GM18858 (cell line): ENCODE measurements at regions not wholly inside any gene's neighbourhood (a gene's known extent, or its start where the extent isn't known, plus 50 kb on each side); places are given as distances from the start of the nearest gene placed in this dataset.

Experiments used
- ATAC-seq: cut with Tn5 transposase; IDR thresholded peaks from one replicate; pipeline ENCODE4 v1.9.1; 2021; ENCODE audit not compliant: unreplicated experiment

DNA sequence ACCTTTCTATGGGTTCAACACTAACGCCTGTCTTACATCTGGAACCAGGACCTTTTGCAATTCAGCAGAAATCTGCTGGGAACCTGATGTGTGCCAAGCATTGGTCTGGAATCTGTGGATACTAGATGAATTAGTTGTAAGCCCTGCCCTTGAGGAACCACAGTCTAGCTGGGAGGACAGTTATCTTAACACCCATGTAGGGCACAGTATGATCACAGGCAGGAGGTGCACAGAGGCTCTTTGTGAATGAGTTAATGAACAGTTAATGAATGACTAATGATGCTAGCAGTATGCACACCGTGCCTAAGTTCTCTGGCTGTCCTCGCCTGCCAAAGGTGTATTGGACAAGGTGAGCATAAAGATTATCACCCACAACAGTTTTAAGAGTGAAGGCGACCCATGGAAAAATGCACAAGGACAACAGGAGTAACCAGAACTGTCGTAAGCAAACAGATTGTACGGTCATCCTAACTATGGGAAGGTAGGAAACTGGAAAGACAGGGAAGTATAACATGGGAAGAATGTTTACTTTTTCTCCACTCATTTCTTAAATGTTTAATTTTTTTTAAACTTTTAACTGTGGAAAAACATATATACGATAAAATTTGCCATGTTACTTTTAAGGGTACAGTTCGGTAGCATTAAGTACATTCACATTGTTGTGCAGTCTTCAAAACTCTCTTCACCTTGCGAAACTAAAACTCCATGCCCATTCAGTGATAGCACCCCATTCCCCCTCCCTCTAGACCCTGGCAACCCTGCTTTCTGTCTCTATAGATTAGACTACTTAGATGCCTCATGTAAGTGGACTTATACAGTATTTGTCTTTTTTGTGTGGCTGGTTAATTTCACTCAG is 139.9 kb downstream of the CXCL12 start:
- no peak for ATAC-seq

DNA sequence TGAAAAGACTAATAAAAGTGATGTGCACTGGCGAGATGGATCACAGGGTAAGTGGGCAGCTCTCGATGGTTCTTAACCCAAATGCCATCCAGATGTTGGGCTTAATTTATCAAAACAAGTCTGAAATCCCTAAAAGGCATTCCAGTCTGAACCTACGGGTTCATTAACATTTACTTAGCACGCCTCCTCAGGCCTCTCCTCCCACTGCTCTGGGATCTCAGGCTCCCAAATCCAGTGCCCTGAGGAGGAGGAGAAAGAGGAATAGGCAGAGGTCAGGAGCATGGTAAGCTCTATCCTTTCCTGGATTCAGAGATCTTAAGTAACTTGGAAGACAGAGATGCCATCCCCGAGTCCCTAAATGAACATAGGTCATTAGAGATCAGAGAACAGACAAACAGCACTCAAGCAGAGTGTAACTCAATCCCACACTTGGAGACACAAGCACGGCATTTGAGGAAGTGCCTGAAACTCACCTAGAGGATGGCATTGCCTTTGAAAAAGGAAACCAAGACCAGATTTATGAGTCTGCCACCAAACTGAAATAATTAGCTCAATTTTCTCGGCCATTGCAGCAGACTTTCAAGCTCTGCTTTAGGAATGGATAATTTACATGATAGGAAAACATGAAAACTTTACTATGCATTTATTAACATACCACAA is 140.9 kb downstream of the CXCL12 start:
- ATAC-seq: no peak

DNA sequence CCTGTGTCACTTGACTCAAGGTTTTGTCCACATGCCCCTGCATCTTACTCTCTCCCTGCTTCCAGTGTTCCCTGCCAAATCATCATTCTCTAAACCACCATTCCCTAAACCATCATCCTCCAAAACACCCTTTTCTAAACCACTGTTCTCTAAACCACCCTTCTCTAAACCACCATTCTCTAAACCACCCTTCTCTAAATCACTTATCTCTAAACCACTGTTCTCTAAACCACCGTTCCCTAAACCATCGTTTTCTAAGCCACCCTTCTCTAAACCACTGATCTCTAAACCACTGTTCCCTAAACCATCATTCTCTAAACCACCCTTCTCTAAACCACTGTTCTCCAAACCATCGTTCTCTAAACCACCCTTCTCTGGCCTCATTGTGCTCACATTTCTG is 142.1 kb downstream of the CXCL12 start:
- no peak for ATAC-seq

DNA sequence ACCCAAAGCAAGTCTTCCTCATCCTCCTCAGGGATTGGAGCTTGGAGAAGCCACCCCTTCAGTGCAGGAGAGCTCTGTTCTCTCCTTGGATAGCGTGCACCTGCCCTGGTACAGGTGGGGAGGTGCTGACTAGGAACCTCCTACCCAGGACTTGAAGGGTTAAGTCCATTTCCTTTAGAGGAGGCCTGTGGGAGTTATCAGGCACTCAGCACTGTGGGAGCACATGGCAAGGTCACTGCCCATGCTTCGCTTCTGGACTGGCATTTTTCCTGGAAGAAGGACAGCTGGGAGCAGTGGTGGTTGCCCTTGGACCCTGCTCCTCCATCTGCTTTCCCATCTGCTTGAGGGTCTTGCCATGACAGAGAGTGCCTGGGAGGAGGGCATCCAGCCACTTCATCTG is 142.8 kb downstream of the CXCL12 start:
- no peak for ATAC-seq

DNA sequence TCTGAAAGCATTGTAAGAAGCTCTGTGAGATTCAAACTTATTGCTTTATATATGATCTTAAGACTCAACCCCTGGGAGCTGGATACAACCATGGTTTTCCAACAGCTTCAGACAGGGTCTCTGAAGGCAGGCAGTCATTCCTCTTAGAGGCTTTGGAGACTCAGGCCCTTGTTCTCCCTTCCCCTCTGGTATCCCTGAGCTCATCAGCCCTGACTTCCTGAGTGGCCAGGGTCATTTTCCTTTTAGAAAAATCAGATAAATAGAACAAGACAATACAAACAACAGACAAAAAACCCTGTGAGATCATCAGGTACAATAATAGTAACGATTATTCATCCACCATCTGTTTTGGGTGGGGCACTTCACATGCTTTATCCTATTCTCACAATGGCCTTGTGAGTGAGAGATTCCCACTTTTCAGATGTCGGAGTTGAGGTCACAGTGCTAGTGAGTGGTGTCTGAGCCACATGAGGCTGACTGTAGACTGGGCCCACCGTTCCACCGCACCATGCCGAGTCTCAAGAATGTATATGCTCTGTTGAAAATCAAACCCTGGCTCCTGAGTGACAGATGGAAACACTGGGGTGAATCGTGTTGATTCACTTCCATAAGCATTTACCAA is 144.2 kb downstream of the CXCL12 start:
- no peak for ATAC-seq

DNA sequence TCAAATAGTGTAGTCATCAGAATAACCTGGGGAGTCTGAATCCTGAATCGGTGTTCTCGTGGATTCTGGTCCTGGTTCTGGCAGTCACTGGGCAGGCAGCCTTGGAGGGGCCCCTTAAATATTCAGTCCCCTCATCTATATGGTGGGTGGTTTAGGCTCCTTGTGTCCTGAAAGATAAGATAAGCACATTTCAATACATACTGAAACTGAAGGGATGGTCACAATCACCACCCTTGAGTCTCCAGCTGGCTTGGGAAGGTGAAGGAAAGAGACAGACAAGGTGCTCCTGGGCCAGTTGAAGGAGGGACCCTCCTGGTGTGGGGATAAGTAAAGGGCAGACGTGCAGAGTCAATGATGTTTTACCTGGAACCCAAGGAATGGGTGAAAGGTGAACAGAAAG is 146.7 kb downstream of the CXCL12 start:
- ATAC-seq: no peak

DNA sequence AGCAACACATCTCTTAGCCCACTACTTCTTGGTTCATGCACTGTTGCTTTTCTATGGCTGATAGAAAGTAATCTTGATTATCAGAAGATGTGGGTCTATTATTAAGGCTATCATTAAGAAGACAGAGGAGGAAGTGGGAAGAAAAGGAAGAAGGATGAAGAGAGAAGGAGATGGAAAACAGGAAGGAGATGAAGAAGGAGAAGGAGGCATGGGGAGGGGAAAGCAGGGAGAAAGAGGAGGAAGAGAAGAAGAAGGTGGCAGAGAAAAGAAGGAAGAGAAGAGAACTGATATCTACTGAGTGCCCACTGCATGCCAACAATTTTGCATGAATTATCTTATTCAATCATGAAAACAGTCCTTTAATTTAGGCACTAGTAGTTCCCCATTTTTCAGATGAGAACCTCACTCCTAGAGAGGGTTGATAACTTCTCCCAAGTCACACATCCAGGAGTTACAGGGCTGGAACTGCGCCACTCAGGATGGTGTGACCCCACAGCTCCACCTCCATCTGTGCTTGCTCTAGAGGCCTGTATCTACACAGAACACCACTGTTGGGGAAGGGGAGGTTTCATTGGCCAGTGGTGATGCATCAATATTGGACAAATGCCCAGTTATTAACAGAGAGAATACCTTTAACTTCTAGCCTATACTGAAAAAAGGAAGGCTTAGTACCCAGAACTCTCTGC is 147.4 kb downstream of the CXCL12 start:
- no peak for ATAC-seq

DNA sequence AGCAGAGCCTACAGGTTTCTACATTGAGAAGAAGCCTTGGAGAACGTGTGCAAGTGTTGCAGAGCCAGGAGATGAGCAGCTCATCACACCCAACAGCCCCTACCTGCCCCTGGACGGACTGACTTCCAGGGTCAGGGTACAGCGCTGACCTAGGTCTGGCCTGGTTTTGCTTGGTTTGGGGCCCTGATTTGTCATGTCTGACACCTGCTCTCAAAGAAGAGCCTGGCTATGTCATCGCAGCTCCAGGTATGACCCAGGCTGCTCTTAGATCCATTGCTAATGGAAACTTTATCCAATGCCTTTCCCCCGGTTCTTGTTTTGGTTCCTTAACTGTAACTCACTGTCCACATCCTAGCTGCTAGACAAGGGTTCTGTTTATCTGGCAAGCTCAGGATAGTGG is 149.5 kb downstream of the CXCL12 start:
- ATAC-seq: no peak

DNA sequence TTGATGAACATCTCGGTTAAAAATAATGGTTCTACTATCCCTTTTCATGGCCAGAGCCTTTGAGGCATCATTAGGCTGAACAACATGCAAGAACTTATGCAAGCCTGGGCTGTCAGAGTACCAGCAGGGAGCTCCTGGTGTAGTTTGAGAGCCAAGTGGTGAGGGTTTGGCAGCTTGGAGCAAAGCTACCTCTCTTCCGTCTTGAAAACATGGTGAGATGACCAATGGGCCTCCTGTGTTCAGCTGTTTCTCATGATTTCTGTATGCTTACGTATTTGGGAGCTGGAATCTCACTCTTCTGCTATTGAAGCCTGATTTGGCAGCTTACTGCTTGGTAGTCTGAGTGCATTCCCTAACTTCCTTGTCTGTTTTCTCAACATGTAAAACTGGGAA is 150.4 kb downstream of the CXCL12 start:
- no peak for ATAC-seq

DNA sequence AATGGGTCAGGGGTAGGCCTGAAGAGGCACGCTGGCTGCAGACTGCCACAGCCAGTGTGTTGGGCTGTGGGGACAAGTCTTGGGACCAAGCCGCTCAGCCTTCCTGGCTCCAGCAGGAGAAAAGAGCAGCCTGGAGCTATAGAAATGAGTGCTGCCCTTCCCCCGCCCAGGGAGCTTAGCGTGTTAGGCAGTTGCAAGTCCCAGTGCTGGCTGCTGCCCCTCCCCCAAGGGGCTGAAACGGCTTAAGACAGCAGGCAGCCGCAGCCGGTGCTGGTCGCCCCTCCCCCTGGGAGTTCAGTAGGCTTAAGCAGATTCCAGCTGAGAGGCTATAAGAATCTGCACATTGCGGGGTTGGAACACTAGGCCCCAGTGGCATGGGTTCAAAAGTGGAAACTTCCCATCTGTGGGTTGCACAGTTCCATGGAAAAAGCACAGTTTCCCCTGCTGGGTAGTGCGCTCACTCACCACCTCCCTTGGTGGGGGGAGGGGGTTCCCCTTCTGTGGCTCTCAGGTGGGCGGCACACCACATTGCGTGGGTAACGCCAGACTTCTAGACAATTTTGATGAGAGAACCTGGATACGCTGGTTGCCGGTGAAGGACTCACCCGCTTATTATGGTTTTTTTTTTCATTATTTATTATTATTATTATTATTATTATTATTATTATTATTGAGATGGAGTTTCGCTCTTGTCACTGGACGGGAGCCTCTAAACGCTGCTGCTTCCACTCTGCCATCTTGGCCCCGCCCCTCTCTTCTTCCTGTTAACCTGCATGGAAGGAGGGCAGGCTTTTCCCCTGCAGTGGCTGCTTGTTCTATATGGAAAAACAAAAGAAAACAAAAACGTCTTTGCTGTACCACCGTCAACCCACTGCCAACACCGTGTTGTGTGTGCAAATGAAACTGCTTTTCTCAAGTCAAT is 151.1 kb downstream of the CXCL12 start:
- ATAC-seq: no peak

DNA sequence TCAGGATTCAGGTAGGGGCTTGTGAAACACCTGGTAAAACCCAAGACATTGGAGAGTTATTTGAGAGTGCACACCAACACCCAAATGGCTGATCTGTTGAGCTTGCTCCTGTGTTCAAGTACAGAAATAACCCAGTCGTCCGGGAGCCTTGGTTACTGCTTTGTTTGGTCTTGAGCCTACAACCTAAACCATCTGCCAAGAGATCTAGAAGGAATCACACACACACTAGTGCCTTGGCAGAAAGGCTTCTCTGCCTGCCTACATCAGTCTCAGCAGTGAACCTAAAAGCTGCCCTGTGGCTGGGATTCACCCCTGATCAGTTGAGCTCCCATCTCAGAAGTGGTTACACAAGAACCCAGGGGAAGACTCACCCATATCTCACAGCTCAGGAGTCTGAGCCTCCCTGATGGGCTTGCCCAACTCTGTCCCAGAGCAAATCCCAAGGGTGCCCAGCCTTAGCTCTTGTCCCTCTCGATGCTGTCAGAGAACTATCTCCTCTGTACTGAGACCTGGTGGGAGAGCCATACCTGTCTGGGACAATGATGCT is 167.6 kb downstream of the CXCL12 start:
- no peak for ATAC-seq

DNA sequence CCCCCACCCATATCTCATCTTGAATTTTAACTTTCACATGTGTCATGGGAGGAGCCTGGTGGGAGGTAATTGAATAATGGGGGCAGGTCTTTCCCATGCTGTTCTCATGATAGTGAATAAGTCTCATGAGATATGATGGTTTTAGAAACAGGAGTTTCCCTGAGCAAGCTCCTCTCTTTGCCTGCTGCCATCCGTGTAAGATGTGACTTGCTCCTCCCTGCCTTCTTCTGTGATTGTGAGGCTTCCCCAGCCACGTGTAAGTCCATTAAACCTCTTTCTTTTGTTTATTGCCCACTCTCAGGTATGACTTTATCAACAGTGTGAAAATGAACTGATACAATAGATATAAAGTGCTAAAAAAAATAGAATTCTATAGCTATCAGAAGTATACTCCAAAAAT is 168.8 kb downstream of the CXCL12 start:
- ATAC-seq: no peak

DNA sequence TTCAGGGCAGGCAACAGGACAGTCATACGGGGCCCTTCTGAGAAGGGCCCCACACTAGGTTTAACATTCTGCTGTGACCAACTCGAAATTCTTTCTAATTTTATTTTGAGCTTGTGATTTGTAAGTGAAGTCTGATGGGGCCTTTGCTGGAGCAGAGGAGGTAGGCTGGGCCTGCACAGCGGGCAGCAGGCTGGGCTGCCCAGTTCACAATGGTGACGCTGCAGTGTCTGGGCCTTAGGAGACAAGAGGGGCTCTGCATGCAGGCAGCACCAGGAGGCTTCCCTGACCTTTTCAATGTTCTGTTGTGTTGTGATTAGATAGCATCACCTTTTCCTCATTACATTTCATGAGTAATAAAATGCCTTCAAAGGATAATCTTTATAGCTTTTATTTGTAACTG is 175.1 kb downstream of the CXCL12 start:
- no peak for ATAC-seq

DNA sequence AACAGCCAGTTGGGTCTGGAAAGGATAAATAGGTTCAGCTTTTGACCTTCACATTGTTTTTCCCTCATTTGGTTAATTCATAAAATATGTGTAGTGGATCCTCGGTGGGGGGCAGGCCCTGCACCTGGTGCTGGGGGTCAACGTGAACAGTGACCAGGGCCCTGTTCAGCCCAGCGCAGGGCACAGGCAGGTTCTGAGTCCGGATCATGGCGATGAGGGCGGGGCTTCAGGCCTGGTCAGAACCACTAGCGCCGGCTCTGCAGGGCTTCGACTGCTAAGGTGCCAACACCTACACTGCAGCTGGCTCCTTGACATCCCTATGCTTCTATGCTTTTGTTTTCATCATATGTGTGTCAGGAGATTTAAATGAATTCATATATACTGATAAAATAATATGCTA is 177.7 kb downstream of the CXCL12 start:
- no peak for ATAC-seq

DNA sequence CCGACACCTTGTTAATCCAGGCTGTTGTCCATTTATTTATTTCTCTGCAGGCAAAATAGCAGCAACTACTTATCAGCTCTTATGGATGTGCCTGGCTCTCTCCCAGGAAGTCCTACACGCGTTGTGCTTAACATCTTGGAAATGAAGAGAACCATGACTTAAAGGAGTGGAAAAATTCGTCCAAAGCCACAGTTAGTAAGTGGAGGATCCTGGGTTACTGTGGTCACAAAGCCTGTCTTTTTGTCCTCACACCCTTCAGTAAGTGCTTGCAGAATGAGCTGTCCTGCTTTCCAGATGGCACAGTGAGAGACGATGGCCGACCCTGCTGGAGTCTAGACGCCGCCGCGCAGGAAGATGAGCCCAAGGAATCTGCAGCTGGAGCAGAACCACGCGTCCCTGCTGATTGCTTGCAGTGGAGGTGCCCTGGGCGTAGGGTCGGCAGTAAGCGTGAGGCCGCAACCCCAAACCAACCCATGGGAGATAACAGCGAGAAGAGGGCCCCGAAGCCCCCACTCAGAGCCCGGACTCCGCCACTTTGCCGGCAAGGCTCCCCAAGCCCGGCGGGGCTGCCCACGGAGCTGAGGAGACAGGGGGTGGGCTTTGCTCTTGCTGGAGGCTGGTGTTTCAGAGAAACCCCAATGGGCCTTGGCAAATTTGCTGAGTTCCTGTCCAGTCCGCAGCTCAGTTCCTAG is 178.6 kb downstream of the CXCL12 start:
- no peak for ATAC-seq

DNA sequence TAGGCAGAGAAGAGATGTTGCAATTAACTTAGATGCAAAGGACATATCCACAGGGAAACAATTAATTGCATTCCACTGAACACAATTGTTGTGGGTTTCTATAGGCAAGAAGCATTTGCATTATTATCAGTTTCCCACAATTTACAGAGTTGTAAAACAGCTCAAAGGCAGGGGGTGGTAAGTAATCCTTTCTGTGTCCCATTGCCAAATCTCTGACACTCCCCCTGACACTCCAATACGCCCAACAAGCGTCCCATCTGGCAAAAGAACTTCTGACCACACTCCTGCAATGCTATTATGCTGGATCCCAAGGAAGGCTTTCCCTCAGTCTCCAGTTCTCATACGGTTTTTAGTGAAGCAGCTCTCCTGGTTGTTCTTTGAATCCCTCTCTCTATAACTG is 179.8 kb downstream of the CXCL12 start:
- ATAC-seq: no peak

DNA sequence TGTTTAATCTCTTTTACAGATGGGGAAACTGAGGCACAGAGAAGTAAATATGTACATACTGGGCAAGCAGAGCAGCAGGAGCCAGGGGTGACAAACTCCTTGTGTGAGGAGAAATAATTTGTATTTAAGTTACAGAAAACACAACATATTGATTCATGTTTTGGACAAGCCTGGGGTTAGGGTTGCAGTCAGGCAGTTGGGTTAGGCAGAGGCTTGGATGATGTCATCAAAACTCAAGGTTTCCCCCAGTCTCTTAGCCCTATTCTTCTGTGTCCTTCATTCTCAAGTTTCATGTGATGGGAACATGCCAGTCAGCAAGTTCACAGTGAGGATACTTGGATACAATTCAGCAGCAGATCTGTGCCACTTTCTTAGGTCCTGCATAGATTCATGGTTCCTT is 181.4 kb downstream of the CXCL12 start:
- no peak for ATAC-seq

DNA sequence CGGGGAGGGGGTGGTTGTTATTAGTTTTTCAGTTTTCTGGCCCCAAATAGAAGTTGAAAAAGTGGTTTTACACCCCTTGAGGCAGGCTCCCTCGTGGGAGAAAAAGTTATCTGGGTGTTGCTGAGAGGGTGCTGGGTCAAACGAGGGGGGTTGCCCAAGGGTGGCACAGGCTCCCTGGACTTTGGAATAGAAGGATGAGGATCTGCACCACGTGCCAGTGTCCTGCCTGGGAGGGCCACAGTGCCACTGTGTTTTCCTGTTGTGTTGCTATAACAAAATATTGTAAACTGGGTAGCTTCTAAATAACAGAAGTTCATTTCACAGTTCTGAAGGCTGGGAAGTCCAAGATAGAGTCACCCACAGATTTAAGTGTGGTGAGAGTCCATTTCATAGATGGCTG is 181.9 kb downstream of the CXCL12 start:
- ATAC-seq: no peak

DNA sequence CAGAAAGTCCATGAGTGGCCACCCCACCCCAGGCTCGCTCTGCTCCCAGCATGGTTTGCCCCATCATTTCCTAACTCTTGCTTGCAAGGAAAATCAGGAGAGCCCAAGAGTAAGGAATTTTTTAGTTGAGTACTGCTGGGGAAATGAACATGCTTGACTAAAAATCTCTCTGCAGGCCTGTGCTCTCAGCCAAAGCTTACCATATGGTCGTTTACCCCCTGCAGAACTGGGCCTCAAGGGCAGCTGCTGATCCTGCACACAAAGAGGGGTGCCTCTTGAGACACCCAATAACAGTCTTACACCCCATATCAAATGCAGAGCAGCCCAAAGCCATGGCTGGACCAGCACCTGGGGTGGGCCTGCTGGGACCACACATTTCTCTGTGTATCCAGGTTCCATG is 183.2 kb downstream of the CXCL12 start:
- no peak for ATAC-seq

DNA sequence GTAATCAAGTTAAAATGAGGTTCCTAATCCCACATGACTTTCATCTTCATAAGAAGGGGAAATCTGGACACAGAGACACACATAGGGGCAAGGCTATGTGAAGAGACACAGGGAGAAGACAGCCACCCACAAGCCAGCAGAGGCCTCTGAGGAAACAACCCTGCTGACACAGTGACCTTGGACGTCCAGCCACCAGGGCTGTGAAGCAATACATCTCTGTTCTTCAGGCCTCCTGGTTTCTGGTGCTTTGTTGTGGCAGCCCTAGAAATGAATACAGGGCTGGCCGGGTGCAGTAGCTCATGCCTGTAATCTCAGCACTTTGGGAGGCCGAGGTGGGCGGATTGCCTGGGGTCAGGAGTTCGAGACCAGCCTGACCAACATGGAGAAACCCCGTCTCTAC is 183.9 kb downstream of the CXCL12 start:
- no peak for ATAC-seq
